AG10803 (cell line): ENCODE measurements at regions not wholly inside any gene's neighbourhood (a gene's known extent, or its start where the extent isn't known, plus 50 kb on each side); places are given as distances from the start of the nearest gene placed in this dataset.
A peak's percentile ranks its signal among the peaks of the same experiment; 100 is the strongest.

Experiments used
- DNase-seq: peaks from one replicate; pipeline ENCODE4 v3.0.0; 2010; ENCODE audit warnings: low read depth
- H3K4me3 ChIP-seq: 2 replicates; pipeline ENCODE4 v1.5.1; 2011; ENCODE audit warnings: mild to moderate bottlenecking, low read length, control low read depth
- CTCF ChIP-seq: conservative IDR thresholded peaks from 2 replicates; pipeline ENCODE4 v1.5.1; 2011; ENCODE audit warnings: mild to moderate bottlenecking, low read length, control low read depth, inconsistent platforms

GRCh38 chr2:14245901-14246300 is 386.6 kb upstream of the LRATD1 start:
- TF ChIP-seq CTCF: no peak
- no peak overlapping the region for H3K4me3 ChIP-seq
- peak; percentile 34 for DNase-seq

GRCh38 chr2:14255135-14255820 is 377.2 kb upstream of the LRATD1 start:
- no peak for TF ChIP-seq CTCF
- no peak overlapping the region for H3K4me3 ChIP-seq
- DNase-seq: no peak

GRCh38 chr2:14256890-14257289 is 375.6 kb upstream of the LRATD1 start:
- no peak overlapping the region for H3K4me3 ChIP-seq
- peak; percentile 45 for DNase-seq
- no peak for TF ChIP-seq CTCF

GRCh38 chr2:14257801-14258507 is 374.6 kb upstream of the LRATD1 start:
- no peak for TF ChIP-seq CTCF
- peak; percentile 8 for DNase-seq
- H3K4me3 ChIP-seq: no peak overlapping the region

GRCh38 chr2:14261771-14262170 is 370.7 kb upstream of the LRATD1 start:
- TF ChIP-seq CTCF: no peak
- DNase-seq: no peak
- no peak overlapping the region for H3K4me3 ChIP-seq

GRCh38 chr2:14263053-14263452 is 369.5 kb upstream of the LRATD1 start:
- H3K4me3 ChIP-seq: no peak overlapping the region
- TF ChIP-seq CTCF: no peak
- no peak for DNase-seq

- DNase-seq: no peak
- no peak for TF ChIP-seq CTCF
- no peak overlapping the region for H3K4me3 ChIP-seq
Measured at GRCh38 chr2:14270036-14270582, 362.4 kb upstream of the LRATD1 start.
